HG03442 (cell line): ENCODE measurements at regions not wholly inside any gene's neighbourhood (a gene's known extent, or its start where the extent isn't known, plus 50 kb on each side); places are given as distances from the start of the nearest gene placed in this dataset.
"Not testable (repeated sequence)": the region's sequence is repeated elsewhere in the genome, so short reads cannot be mapped to it uniquely, and the experiment has no call there.

ENCODE experiments used
- ATAC-seq: cut with Tn5 transposase; IDR thresholded peaks from one replicate; pipeline ENCODE4 v1.9.1; 2021; ENCODE audit warnings: mild to moderate bottlenecking, moderate library complexity; ENCODE audit not compliant: unreplicated experiment

GRCh38 chr6:15008269-15008668 lies 237.6 kb upstream of the JARID2 start:
- ATAC-seq = no peak

- ATAC-seq = no peak
Measured at GRCh38 chr6:15014958-15015357, 230.9 kb upstream of the JARID2 start.

- no peak for ATAC-seq
Measured at GRCh38 chr6:15016813-15017212, 229.1 kb upstream of the JARID2 start.

- no peak for ATAC-seq
Measured at GRCh38 chr6:15017261-15017660, 228.6 kb upstream of the JARID2 start.

- ATAC-seq = no peak
Measured at GRCh38 chr6:15017803-15018202, 228.1 kb upstream of the JARID2 start.

GRCh38 chr6:15020119-15020770 lies 225.6 kb upstream of the JARID2 start:
- no peak for ATAC-seq

GRCh38 chr6:15021074-15021473 lies 224.8 kb upstream of the JARID2 start:
- no peak for ATAC-seq

- not testable (repeated sequence) for ATAC-seq
Measured at GRCh38 chr6:15023018-15023417, 222.9 kb upstream of the JARID2 start.

- ATAC-seq = peak; percentile 93
Measured at GRCh38 chr6:15023448-15023847, 222.4 kb upstream of the JARID2 start.

- no peak for ATAC-seq
Measured at GRCh38 chr6:15025446-15025845, 220.4 kb upstream of the JARID2 start.

GRCh38 chr6:15026832-15027231 lies 219.0 kb upstream of the JARID2 start:
- ATAC-seq = no peak

- no peak for ATAC-seq
Measured at GRCh38 chr6:15027472-15027871, 218.4 kb upstream of the JARID2 start.

GRCh38 chr6:15032015-15032414 lies 213.9 kb upstream of the JARID2 start:
- no peak for ATAC-seq

- ATAC-seq = no peak
Measured at GRCh38 chr6:15033850-15034203, 212.0 kb upstream of the JARID2 start.

GRCh38 chr6:15036690-15037245 lies 209.1 kb upstream of the JARID2 start:
- no peak for ATAC-seq

GRCh38 chr6:15037253-15037652 lies 208.6 kb upstream of the JARID2 start:
- no peak for ATAC-seq

GRCh38 chr6:15038013-15038791 lies 207.7 kb upstream of the JARID2 start:
- no peak for ATAC-seq

GRCh38 chr6:15039136-15039535 lies 206.7 kb upstream of the JARID2 start:
- ATAC-seq = no peak

GRCh38 chr6:15042938-15043337 lies 202.9 kb upstream of the JARID2 start:
- no peak for ATAC-seq

- ATAC-seq = no peak
Measured at GRCh38 chr6:15044146-15044882, 201.6 kb upstream of the JARID2 start.

- ATAC-seq = no peak
Measured at GRCh38 chr6:15044948-15045347, 200.9 kb upstream of the JARID2 start.

GRCh38 chr6:15046751-15047150 lies 199.1 kb upstream of the JARID2 start:
- no peak for ATAC-seq
